HG03558 (cell line): ENCODE measurements at regions not wholly inside any gene's neighbourhood (a gene's known extent, or its start where the extent isn't known, plus 50 kb on each side); places are given as distances from the start of the nearest gene placed in this dataset.

Source experiments
- ATAC-seq: cut with Tn5 transposase; IDR thresholded peaks from one replicate; pipeline ENCODE4 v1.9.1; 2021; ENCODE audit warnings: moderate number of reproducible peaks; ENCODE audit not compliant: unreplicated experiment; ENCODE audit errors: extremely low read depth

DNA sequence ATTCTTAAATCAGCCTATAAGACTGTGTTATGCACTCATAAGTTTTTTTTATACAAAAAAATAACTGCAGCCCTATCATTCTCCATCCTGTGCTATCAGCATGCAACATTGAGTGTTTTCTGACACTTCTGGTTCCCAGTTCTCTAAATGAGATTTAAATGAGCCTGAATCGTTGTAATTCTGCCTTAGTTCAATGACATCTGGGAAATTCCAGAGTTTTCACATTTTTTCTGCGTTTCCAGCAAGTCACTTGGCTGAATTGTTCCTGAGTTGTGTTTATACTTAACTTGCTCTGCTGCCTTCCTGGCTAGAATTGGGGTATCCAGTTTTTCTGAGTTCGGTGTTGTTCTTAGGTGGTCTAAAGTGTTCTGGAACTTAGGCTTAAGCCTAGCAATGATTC, 636.1 kb upstream of the FZD8 start:
- ATAC-seq, result no peak

DNA sequence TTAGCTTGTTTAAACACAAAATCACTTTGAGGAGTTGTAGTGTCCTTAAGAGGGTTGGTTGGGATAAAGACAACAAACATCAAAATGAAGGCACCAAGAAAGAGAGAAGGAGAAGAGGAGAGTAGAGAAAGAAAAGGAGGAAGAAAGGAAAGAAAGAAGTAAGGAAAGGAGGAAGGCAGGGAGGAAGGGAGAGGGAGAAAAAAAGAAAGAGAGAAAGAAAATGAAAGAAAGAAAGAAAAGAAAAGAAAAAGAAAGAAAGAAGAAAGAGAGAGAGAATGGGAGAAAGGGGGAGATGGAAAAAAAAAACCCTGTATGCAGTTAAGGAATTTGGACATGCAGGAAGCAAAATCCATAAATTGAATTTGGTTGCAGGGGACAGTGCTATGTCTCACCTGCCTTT, 635.4 kb upstream of the FZD8 start:
- no peak for ATAC-seq

DNA sequence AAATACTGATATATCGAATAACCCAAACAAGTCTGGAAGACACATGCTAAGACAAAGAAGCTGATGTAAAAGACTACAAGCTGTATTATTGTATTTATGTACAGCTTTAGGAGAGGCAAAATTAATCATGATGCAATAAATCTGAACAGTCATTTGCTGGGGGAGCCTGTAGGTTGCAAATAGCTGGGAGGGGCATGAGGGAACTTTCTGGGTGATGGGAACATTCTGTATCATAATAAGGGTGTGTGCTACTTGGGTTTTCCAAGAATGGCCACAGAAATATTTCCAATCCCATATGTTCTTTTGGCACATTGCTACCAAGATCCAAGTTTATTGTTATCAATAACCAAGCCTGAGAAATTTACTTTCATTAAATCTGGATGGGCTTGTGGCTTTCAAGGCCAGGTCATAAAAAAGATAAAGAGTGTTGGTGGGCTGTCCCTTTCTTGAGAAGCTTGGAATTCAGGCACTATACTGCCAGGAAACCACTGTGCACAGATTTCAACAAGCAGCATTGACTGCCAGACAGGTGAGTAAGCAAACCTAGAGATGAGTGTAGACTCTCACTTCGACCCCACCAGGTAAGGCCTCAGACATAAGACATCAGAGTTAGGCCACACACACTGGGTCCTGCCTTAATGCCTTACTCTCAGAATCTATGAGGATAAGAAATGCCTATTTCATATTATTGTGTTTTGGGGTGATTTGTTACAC, 629.7 kb upstream of the FZD8 start:
- no peak for ATAC-seq

DNA sequence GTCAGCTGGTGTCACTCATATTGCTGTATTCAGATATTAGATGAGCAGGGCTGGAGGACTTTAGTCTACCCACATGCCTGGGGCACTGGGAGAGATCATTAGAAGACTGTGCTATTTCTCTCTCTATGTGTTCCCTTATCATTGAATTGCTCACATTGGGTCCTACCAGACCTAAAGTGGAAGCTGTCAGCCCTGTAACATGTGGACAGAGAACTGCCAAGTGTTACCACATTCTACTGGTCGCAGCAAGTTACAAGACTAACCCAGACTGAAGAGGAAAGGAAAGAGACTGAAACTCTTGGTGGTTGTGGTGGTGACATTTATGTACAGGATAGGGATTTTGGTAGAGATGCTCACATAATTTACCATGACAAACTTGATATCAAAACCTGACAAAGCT, 627.1 kb upstream of the FZD8 start:
- no peak for ATAC-seq

DNA sequence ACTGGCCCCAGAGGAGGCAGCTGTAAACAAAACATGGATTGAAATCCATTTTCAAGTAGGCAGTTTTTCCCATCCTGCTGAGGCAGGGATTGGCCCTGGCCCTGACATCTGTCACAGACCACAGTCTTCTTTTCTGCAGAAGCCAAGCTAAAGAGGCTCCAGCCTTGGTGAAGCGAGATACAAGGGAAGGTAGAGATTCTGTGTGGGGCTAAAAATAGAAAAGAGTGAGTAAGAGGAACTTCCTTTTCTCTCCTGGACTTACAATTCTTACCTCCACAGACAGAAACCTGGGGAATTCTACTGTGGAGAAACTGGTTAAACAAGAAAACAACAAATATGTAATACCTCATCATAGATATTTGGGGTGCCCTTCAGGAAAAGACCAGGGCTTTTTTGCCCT, 624.8 kb upstream of the FZD8 start:
- no peak for ATAC-seq

DNA sequence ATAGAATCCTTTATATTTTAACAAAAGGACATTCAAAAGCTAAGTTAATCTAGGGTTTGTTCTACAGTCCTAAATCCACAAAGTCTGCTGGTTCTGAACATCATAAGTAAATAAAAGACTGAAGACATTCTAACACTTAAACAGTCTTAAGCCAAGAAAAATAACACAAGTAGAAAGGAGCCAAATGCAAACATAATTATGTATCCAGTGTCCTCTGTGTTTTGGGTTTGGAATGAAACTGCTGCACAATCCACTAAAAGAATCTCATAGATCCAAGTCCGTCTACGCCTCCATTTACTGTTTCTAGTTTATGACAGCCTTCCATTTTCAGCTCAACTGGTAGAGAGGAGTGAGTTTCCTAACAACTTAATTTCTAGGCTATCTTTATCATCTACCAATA, 623.6 kb upstream of the FZD8 start:
- no peak for ATAC-seq

DNA sequence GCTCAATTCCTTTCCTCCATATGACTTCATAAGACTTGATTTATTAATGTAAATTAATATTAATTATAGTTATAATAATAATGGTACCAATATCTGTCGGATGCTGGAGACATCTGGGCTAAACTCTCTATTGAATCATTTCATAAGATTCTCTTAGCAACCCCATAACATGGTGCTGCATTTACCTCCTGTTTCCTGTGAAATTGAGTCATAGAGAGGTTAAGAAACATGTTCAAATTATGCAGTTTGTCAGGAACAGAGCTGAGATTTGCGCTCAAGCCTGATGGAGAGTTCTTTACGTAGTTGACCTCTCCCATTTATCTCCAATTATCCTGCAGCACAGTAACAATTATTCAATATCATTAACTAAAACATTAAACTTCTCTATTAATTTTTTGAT, 621.8 kb upstream of the FZD8 start:
- no peak for ATAC-seq

DNA sequence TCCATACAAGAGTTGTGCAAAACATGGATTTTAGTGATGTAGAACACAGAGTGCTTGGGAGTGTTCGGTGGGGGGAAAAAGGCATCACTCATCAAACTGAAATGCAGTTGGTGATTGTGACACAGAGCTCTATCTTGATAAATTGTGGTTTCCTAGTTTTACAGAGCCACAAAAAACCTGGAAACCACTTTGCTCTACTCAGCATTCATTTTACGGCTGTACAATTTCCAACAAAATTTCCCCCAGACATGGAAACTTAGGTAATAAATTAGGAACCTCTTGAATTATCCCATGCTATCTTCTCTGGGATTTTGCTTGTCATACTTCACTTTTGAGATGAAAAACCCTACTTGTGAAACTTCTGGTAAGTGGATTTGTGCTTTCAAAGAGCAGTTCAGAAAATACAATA, 614.9 kb upstream of the FZD8 start:
- no peak for ATAC-seq

DNA sequence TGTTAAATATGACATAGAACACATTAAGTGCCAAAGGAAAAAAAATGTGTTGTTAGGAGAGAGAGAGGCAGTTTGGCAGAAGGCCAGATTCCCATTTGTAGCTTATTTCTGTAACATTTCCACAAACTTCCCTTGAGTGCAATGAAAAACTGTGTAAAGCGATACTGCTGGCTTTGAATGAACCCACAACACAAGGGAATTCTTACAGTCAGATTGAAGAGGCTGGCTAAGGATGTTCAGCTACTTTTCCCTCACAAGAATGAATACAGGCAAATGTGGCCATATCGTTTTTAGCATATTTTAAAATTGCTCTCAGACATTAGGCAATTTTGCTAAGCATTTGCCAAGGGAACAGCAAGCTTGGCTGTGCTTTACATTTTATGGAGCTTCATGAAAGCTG, 614.1 kb upstream of the FZD8 start:
- ATAC-seq, result no peak

DNA sequence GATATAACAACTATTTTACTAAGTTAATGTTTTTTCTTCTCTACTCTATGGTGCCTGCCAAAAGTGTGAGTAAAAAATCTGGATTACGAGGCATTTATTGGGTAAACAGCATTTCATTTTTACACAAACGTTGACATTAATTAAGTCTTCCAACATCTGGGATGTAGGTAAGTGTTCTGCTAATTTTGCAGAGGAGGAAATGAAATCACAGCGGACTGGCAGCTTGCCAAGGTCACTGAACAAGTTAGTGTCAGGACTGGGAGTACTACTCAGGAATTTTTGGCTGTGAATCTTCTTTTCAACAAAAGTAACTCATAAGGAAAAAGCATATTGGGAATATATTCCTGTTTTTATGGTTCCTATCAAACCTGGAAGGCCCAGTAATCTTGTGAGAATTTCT, 612.1 kb upstream of the FZD8 start:
- no peak for ATAC-seq

DNA sequence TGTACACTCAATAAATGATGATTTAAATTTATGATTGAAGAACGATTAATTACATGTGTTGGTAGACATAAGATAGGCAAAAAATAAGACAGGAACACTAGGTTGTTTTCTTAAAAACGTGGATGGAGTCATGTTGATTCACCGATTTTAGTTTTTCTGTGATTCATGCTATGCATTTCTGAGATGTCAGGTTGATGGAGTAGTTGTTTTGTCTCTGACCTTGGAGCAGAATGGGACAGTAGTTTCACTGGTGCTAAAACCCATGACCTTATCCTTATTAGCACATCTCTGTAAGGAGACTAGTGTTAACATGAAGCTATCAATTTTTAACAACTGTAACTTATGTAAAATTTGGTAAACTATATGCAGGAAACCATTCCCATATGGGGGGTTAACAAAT, 611.6 kb upstream of the FZD8 start:
- no peak for ATAC-seq

DNA sequence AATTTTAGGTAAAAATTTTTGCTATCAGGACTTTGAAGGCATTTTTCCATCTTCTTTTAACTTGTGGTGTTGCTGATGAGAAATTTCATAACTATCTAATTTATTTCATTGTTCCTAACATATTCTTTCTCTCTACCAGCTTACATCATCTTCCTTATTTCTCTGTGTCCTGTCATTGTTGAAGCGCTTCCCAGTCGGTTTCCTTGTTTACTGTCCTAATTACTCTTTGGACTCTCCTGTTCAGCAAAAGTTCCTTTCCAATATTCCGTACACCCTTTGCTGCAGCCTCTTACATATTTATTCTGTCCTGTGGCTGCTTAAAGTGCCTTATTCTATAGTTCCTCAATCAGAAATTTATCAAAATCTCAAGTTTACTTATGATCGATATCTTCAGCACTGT, 609.0 kb upstream of the FZD8 start:
- no peak for ATAC-seq

DNA sequence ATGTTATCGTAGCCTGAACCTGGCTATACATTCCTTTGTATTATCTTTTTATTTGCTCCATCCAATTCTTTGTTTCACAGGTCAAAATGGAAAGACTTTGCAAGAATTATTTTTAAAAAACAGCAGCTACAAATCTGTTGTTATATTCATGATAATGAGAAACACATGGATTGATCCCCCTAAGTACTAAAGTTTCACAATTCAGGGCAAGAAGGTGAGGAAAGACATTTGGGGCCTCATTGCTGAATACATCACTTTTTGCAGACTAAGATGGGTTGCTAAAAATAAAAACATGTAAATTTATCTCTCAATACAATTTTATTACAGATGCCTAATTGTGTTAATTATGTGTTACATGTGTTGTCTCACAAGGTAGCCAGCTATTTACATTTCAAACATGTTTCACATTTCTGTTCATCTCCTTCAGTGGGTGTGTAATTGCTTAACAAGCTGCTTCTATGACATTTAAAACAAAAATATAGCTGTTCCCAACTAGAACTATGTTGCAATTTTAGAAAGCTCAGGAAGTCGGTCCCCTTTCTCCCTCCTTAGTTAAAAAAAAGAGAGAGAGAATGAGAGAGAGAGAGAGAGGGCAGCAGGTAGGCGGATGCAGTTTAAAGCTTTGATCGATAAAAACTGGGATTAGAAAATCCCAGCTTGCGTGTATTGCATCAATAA, 606.3 kb upstream of the FZD8 start:
- ATAC-seq, result no peak

DNA sequence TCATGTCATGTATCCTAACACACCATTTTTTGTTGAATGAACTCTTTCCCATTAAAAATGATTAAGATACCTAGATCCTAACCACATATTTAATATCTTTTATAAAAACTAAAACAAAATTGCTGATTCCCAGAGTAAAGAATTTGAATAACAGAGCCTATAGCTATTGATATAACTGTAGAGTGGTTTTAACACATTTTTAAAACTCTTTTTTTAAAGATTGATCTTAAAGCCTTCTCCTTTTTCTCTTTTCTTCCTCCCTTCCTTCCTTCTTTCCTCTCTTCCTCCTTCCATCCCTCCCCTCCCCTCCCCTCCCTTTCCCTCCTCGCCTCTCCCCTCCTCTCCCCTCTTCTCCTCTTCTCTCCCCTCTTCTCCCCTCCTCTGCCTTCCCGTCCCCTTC, 605.4 kb upstream of the FZD8 start:
- ATAC-seq, result no peak

DNA sequence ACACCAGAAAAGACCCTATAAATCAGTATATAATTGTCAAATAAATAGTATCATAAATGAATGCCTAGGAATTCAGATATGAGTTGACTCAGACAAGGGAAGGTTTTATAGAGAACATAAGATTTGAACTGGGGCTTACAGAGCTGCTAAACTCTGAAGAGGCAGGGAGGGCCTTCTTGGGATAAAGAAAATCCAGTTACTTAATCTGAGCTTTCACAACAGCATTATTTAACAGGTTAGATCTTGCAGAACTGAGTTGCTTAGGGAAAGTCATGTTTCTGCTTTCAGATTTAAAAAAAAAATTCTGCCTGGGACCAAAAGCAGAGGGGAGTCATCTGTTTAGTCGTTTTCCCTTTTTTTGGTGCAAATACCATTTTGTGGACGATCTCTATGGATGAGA, 594.8 kb upstream of the FZD8 start:
- no peak for ATAC-seq

DNA sequence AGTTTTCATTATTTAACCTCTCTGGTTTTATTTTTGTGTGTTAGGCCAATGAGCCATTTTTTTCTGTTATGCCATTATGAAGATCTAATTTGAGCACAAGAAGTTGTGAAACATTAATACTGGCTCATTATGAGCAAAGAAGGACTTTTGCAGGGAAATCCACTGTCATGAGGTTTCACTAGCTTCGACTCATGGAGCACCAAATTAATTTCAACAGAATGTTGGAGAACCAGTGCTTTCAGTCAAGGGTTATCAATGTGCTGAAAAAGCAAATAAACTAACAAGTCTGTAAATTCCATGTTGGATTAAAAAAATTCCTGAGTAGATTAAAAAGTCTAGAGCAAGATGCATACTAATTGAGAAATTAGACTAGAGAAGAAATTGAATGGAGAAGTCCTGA, 594.2 kb upstream of the FZD8 start:
- ATAC-seq, result no peak

DNA sequence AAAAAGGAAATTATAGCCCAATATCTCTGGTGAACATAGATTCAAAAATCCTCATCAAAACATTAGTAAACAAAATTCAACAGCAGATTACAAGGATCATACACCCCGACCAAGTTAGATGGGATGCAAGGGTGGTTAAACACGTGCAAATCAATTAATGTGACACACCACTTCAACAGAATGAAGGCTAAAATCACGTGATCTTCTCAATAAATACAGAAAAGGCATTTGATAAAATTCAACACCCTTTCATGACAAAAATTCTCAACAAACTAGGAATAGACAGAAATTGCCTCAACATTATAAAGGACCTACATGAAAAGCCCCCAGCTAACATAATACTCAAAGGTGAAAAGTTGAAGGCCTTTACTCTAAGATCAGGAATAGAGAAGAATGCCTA, 590.8 kb upstream of the FZD8 start:
- ATAC-seq, result no peak

DNA sequence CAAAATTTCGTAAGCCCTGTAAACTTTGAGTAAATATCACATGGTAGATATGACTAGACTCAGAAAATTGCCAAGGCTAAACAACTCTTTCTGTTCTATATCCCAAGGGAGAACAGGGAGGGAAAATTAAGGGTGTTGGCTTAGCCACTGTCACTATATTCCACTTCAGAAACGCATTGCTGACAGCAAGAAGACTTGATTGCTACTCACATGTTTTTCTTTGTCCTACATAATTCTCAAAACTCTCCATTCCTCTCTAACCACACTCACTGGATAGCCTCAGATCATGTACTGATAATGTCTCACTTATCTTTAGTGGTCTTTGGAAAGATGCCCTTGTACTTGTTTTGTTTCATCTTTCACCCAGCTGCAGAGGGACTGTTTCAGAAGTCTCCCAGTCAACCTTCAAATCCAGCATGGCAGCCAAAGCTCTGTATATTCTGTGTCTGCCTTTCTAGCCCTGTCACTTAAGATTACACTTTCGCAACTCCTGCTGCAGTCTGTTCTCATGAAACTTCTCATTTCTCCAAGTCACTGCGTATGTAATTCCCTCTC, 582.4 kb upstream of the FZD8 start:
- ATAC-seq, result no peak

DNA sequence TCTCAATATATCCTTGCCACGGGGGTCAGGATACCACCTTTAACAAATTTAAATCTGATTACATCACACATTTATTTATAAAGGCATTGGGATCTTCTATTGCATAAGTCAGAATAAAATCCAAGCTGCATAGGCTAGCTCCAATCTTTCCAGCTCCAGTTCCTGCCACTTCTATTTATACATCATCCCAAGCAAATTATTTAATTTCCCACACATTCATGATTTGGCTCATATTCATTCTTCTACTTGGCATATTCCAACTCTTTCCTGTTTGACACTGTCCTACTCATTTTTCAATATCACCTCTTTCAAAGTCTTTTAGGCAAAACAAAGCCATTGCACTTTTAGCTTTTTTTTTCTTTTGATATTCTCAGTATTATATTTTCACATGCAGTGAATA, 579.0 kb upstream of the FZD8 start:
- no peak for ATAC-seq

DNA sequence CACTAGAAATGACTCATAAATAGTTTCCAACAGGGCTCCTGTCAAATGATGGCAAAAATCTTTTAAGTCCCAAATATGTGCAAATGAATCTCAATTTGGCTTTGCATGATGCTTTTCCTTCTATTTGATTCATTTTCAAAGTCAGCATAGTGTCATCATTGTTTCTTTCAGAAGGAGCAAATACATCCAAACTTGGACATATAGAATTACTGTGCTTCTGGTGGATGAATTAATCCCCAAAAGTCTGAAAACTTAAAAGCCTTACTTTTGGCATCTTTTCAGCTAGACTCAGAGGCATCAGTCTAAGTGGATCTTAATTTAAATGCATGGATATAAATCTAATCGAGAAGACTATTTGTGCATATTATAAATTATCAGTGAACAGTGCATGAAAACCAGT, 578.1 kb upstream of the FZD8 start:
- ATAC-seq, result no peak

DNA sequence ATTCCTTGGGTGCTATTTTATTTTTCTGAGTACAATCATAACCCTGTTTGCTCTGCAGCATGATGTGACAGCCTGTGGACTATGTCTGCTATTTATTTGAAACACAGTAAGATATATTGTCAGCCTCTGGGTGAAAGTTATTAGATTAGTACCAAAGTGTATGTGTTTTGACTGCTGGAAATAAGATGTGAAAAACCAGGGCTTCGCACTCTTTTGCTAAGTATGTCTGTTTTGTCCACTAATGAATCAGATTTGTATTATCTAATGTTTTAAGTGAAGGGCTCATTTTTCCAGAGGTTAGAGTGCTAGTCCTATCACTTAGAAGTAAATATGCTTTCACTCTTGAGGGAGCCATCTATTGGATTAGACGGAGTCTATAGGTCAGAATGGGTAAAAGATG, 569.8 kb upstream of the FZD8 start:
- no peak for ATAC-seq

DNA sequence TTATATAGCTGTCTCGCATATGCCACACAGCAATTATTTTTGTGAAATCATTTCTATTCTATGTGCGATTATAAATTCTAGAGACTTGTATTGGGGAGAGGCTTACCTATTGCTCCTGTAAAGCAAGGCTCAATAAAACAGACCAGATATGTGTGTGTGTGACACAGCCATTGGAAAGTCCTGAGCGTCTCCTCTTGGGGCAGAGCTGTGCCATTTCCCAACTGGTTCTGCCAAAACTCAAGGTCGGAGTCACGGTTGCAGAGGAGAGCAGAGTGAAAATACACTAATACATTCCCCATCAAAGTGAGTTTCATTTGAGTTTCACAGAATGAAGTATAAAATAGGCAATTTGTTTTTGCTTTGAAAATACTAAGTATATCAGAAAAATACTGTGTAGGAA, 567.4 kb upstream of the FZD8 start:
- ATAC-seq, result no peak
